ENCODE measurements at regions not wholly inside any gene's neighbourhood (a gene's known extent, or its start where the extent isn't known, plus 50 kb on each side); places are given as distances from the start of the nearest gene placed in this dataset.

DNA sequence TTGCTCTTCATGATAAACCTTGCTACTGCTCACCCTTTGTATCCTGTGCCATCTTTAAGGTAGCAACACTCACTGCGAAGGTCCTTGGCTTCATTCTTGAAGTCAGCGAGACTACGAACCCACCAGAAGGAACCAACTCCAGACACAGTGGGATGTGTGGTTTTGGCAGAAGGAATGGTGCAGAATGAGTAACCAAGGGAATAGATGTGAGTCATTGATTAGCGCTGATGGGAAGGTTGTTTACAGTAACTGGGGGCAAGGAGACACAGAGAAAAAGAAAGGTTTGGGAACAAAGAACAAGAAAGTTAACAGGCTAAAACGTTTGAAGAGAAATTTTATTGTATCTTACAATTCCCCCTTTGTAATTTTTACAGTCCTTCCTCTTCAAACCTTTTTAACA lies 266.1 kb upstream of the AMELY start:
- WGBS, 3 donors: 71 to 77% methylated on average over 5 of the region's 5 CpGs; no CpG with 5 or more reads in 1 of the 3 donors
- H3K27ac ChIP-seq (ENCODE audit: low read depth, low read length): no peak overlapping the region

DNA sequence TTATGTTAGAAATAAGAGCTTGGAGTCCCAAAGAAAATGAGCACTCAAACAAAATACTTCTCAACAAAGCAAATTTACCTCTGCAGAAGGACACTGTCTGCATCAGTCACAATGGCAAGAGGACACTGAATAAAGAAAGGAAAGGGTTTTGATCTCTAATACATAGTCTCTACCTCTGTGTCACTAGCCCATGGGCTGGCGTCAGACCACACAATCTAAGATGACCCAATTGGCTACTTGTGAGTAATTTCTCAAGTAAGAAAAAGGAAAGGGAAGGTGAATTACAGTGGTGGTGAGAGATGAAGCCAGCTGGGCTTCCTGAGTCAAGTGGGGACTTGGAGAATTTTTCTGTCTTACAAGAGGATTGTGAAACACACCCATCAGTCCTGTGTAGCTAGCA lies 257.9 kb upstream of the AMELY start:
- no peak overlapping the region for H3K27ac ChIP-seq (ENCODE audit: low read depth, low read length)
- 73 to 95% methylated on average over 1 of the region's 1 CpG; no CpG with 5 or more reads in 1 of the 3 donors for WGBS, 3 donors

- no peak overlapping the region for H3K27ac ChIP-seq (ENCODE audit: low read depth, low read length)
- 68 to 82% methylated on average over 5 of the region's 5 CpGs; no CpG with 5 or more reads in 1 of the 3 donors for WGBS, 3 donors
Observed at GRCh38 chrY:7141477-7141876, 229.9 kb upstream of the AMELY start.
